ENCODE measurements at regions not wholly inside any gene's neighbourhood (a gene's known extent, or its start where the extent isn't known, plus 50 kb on each side); places are given as distances from the start of the nearest gene placed in this dataset.

DNA sequence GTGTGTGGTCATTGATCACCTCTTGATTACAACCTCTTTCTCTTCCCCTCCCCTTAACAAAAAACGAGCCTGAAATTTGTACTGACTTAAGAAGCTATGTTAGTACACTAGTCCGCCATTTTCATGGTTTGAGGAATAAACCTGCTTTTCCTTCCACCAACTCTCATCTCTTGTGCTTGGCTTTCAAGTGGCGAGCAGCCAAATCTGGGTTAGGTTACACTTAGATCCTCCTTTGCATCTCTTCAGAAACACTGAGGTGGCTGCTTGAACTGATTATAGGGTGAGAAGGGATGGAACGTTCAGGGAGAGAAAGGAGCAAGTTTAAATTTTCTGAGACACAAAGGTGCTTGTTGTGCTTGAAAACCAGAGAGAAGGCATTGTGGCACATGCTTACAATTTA is 2171.4 kb downstream of the LRRC4C start:
- WGBS (ENCODE audit: insufficient coverage, insufficient replicate concordance, low lambda C conversion rate, missing lambda C conversion rate): 3% methylated on average over 4 of the region's 4 CpGs
- ChIA-PET POLR2A (no interaction called here), RAD21 (ENCODE audit: unreplicated experiment) (no interaction called here), SMC1A (ENCODE audit: uncharacterized antibody, unreplicated experiment) (no interaction called here), CTCF (no interaction called here)
- in situ Hi-C loops (cut with MboI) (no loop called here), intact Hi-C loops (cut with micrococcal nuclease; ENCODE audit: unreplicated experiment) (no loop called here)
- H3K36me3 ChIP-seq (ENCODE audit: control insufficient read depth in 2 of 2, insufficient read depth in 2 of 2, low read length in 1 of 2): no peaks in the 10 kb centered on the region
- no peaks in the 10 kb centered on the region for H3K4me1 ChIP-seq (ENCODE audit: control insufficient read depth, insufficient read depth, low read length)
- H3K27ac ChIP-seq (ENCODE audit: control insufficient read depth, insufficient read depth): no peak overlapping the region
- DNase-seq (ENCODE audit: low read depth, low spot score): no peak
- no peak overlapping the region for H3K4me3 ChIP-seq
- FAIRE-seq: no peak
- no peak for ATAC-seq
- H3K4me2 ChIP-seq (ENCODE audit: control insufficient read depth, insufficient read depth): no peak overlapping the region
- H3K9ac ChIP-seq (ENCODE audit: control insufficient read depth, insufficient read depth, low read length): no peak overlapping the region
- H4K20me1 ChIP-seq (ENCODE audit: control insufficient read depth, insufficient read depth): no peaks in the 10 kb centered on the region
- H3K9me3 ChIP-seq (replicated peaks; ENCODE audit: control insufficient read depth, insufficient read depth, low read length): no peaks in the 10 kb centered on the region; the same call in 2 of the 3 replicates
- H3K79me2 ChIP-seq (ENCODE audit: control insufficient read depth, insufficient read depth, low read length): no peaks in the 10 kb centered on the region
- no peak overlapping the region for H2AFZ ChIP-seq (ENCODE audit: control insufficient read depth, low read depth, low read length)
- no TSS peak for BruUV-seq (replicated peaks)
- H3K27me3 ChIP-seq (replicated peaks in 1 of 2; ENCODE audit: control insufficient read depth in 2 of 2, insufficient read depth in 2 of 2, low read length in 1 of 2): no peaks in the 10 kb centered on the region
- TF ChIP-seq, protein P1, sequence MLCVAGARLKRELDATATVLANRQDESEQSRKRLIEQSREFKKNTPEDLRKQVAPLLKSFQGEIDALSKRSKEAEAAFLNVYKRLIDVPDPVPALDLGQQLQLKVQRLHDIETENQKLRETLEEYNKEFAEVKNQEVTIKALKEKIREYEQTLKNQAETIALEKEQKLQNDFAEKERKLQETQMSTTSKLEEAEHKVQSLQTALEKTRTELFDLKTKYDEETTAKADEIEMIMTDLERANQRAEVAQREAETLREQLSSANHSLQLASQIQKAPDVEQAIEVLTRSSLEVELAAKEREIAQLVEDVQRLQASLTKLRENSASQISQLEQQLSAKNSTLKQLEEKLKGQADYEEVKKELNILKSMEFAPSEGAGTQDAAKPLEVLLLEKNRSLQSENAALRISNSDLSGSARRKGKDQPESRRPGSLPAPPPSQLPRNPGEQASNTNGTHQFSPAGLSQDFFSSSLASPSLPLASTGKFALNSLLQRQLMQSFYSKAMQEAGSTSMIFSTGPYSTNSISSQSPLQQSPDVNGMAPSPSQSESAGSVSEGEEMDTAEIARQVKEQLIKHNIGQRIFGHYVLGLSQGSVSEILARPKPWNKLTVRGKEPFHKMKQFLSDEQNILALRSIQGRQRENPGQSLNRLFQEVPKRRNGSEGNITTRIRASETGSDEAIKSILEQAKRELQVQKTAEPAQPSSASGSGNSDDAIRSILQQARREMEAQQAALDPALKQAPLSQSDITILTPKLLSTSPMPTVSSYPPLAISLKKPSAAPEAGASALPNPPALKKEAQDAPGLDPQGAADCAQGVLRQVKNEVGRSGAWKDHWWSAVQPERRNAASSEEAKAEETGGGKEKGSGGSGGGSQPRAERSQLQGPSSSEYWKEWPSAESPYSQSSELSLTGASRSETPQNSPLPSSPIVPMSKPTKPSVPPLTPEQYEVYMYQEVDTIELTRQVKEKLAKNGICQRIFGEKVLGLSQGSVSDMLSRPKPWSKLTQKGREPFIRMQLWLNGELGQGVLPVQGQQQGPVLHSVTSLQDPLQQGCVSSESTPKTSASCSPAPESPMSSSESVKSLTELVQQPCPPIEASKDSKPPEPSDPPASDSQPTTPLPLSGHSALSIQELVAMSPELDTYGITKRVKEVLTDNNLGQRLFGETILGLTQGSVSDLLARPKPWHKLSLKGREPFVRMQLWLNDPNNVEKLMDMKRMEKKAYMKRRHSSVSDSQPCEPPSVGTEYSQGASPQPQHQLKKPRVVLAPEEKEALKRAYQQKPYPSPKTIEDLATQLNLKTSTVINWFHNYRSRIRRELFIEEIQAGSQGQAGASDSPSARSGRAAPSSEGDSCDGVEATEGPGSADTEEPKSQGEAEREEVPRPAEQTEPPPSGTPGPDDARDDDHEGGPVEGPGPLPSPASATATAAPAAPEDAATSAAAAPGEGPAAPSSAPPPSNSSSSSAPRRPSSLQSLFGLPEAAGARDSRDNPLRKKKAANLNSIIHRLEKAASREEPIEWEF (IDR thresholded peaks at IDR 0.05; ENCODE audit: insufficient replicate concordance, low read depth, low read length): no peak
- TF ChIP-seq SUPT20H (IDR thresholded peaks at IDR 0.05; ENCODE audit: borderline replicate concordance, control insufficient read depth, low read depth, low read length) (no peak), SMAD5 (IDR thresholded peaks at IDR 0.05; ENCODE audit: low read depth) (no peak), MYB (IDR thresholded peaks at IDR 0.05; ENCODE audit: borderline replicate concordance, low read depth, low read length) (no peak), DPF2 (IDR thresholded peaks at IDR 0.05) (no peak), IKZF1 (conservative IDR thresholded peaks at IDR 0.05) (no peak), EP300 (IDR thresholded peaks at IDR 0.05; ENCODE audit: borderline replicate concordance in 1 of 2, control insufficient read depth in 1 of 2, low read depth in 2 of 2, low read length in 2 of 2) (no peak), PAX8 (IDR thresholded peaks at IDR 0.05) (no peak), HDAC6 (IDR thresholded peaks at IDR 0.05; ENCODE audit: unreplicated experiment) (no peak)
- TF ChIP-seq, protein P2, sequence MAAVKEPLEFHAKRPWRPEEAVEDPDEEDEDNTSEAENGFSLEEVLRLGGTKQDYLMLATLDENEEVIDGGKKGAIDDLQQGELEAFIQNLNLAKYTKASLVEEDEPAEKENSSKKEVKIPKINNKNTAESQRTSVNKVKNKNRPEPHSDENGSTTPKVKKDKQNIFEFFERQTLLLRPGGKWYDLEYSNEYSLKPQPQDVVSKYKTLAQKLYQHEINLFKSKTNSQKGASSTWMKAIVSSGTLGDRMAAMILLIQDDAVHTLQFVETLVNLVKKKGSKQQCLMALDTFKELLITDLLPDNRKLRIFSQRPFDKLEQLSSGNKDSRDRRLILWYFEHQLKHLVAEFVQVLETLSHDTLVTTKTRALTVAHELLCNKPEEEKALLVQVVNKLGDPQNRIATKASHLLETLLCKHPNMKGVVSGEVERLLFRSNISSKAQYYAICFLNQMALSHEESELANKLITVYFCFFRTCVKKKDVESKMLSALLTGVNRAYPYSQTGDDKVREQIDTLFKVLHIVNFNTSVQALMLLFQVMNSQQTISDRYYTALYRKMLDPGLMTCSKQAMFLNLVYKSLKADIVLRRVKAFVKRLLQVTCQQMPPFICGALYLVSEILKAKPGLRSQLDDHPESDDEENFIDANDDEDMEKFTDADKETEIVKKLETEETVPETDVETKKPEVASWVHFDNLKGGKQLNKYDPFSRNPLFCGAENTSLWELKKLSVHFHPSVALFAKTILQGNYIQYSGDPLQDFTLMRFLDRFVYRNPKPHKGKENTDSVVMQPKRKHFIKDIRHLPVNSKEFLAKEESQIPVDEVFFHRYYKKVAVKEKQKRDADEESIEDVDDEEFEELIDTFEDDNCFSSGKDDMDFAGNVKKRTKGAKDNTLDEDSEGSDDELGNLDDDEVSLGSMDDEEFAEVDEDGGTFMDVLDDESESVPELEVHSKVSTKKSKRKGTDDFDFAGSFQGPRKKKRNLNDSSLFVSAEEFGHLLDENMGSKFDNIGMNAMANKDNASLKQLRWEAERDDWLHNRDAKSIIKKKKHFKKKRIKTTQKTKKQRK (IDR thresholded peaks at IDR 0.05; ENCODE audit: low read depth, low read length): no peak
- TF ChIP-seq, protein P3, sequence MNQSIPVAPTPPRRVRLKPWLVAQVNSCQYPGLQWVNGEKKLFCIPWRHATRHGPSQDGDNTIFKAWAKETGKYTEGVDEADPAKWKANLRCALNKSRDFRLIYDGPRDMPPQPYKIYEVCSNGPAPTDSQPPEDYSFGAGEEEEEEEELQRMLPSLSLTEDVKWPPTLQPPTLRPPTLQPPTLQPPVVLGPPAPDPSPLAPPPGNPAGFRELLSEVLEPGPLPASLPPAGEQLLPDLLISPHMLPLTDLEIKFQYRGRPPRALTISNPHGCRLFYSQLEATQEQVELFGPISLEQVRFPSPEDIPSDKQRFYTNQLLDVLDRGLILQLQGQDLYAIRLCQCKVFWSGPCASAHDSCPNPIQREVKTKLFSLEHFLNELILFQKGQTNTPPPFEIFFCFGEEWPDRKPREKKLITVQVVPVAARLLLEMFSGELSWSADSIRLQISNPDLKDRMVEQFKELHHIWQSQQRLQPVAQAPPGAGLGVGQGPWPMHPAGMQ (IDR thresholded peaks at IDR 0.05; ENCODE audit: borderline replicate concordance): no peak
- TF ChIP-seq, protein P4, sequence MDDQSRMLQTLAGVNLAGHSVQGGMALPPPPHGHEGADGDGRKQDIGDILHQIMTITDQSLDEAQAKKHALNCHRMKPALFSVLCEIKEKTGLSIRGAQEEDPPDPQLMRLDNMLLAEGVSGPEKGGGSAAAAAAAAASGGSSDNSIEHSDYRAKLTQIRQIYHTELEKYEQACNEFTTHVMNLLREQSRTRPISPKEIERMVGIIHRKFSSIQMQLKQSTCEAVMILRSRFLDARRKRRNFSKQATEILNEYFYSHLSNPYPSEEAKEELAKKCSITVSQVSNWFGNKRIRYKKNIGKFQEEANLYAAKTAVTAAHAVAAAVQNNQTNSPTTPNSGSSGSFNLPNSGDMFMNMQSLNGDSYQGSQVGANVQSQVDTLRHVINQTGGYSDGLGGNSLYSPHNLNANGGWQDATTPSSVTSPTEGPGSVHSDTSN (IDR thresholded peaks at IDR 0.05; ENCODE audit: insufficient replicate concordance, low read depth, low read length): no peak
- TF ChIP-seq, protein P5, sequence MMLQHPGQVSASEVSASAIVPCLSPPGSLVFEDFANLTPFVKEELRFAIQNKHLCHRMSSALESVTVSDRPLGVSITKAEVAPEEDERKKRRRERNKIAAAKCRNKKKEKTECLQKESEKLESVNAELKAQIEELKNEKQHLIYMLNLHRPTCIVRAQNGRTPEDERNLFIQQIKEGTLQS (IDR thresholded peaks at IDR 0.05; ENCODE audit: borderline replicate concordance, extremely low read depth, low read depth, low read length): no peak

Measured in GM12878 (cell line).